Upper lobe of right lung (tissue), 1 donor: ENCODE measurements at regions not wholly inside any gene's neighbourhood (a gene's known extent, or its start where the extent isn't known, plus 50 kb on each side); places are given as distances from the start of the nearest gene placed in this dataset.

Experiments used
- ATAC-seq: fragments of 200-7000 bp; cut with Tn5 transposase; one replicate; pipeline ENCODE4 v1.9.1; 2020; ENCODE audit warnings: mild to moderate bottlenecking, moderate library complexity
- DNase-seq: peaks from one replicate; pipeline ENCODE4 v3.0.0-alpha.2; 2020
- H3K27ac ChIP-seq: fragments of 200-600 bp; one replicate; pipeline ENCODE4 v1.8.0; 2022
- H3K27me3 ChIP-seq: fragments of 200-600 bp; one replicate; pipeline ENCODE4 v1.8.0; 2022; ENCODE audit warnings: mild to moderate bottlenecking
- H3K36me3 ChIP-seq: fragments of 200-600 bp; one replicate; pipeline ENCODE4 v1.8.0; 2022
- H3K4me1 ChIP-seq: fragments of 200-600 bp; one replicate; pipeline ENCODE4 v1.8.0; 2022
- H3K4me3 ChIP-seq: fragments of 200-600 bp; one replicate; pipeline ENCODE4 v1.8.0; 2022; ENCODE audit warnings: mild to moderate bottlenecking
- H3K9me3 ChIP-seq: fragments of 200-600 bp; one replicate; pipeline ENCODE4 v1.8.0; 2022
- CTCF ChIP-seq: fragments of 200-600 bp; IDR thresholded peaks from one replicate; pipeline ENCODE4 v1.8.0; 2022; ENCODE audit warnings: antibody characterized with exemption
- intact Hi-C: fragments of 100-400 bp; cut with DNase I; formaldehyde crosslinking; loops from one replicate; pipeline ENCODE4 v1.11.0; 2022
- donor health status: DM: no; HTN: yes; CAD: no; lungs with severe emphysema.

DNA sequence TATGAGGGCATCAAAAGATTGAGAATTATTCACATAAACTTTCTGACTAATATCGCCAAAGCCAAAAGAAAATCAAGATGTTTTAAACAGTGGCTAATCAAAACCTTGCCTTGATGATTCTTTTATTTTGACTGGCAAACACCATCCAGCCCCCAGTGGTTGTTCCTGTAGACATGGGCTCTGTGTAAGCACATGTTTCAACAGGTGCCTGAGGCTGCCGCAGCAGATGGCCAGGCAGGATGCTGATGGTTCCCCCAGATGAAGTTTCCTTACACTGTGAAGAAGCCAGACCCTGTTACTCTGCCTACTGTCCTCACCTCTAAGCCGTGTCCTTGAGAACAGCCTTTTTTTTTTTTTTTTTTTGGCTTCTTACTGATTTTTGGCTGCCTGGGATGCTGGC lies 146.5 kb downstream of the RAB11FIP2 start:
- ATAC-seq = no peak
- Histone ChIP-seq H3K9me3 (no peaks in the 10 kb centered on the region), H3K36me3 (no peaks in the 10 kb centered on the region)

GRCh38 chr10:117903854-117904253 lies 142.9 kb downstream of the RAB11FIP2 start:
- no peaks in the 10 kb centered on the region for H3K9me3 ChIP-seq
- TF ChIP-seq CTCF = no peak
- H3K27ac ChIP-seq = no peak overlapping the region
- no peaks in the 10 kb centered on the region for H3K36me3 ChIP-seq
- DNase-seq = no peak
- H3K4me1 ChIP-seq = no peaks in the 10 kb centered on the region
- intact Hi-C loops = no loop called here
- no peak for ATAC-seq
- peaks cover 8% of the 10 kb centered on the region for H3K27me3 ChIP-seq
- no peak overlapping the region for H3K4me3 ChIP-seq

More for the DNA sequence above, 146.5 kb downstream of the RAB11FIP2 start:
- H3K4me3 ChIP-seq = no peak overlapping the region
- no peak overlapping the region for H3K27ac ChIP-seq
- no peak for TF ChIP-seq CTCF
- no peak for DNase-seq
- H3K4me1 ChIP-seq = no peaks in the 10 kb centered on the region
- intact Hi-C loops = no loop called here
- H3K27me3 ChIP-seq = peaks cover 8% of the 10 kb centered on the region

- peaks cover 8% of the 10 kb centered on the region for H3K27me3 ChIP-seq
- intact Hi-C loops = no loop called here
- no peak overlapping the region for H3K4me3 ChIP-seq
- ATAC-seq = peak; percentile 55
- no peaks in the 10 kb centered on the region for H3K36me3 ChIP-seq
- H3K9me3 ChIP-seq = no peaks in the 10 kb centered on the region
- no peaks in the 10 kb centered on the region for H3K4me1 ChIP-seq
- TF ChIP-seq CTCF = no peak
- H3K27ac ChIP-seq = no peak overlapping the region
- no peak for DNase-seq
Observed at GRCh38 chr10:117905404-117905803, 141.3 kb downstream of the RAB11FIP2 start.

GRCh38 chr10:117911684-117912083 lies 135.1 kb downstream of the RAB11FIP2 start:
- no peak overlapping the region for H3K27ac ChIP-seq
- H3K36me3 ChIP-seq = no peaks in the 10 kb centered on the region
- H3K4me1 ChIP-seq = no peaks in the 10 kb centered on the region
- H3K4me3 ChIP-seq = no peak overlapping the region
- ATAC-seq = no peak
- no peaks in the 10 kb centered on the region for H3K9me3 ChIP-seq
- intact Hi-C loops = no loop called here
- no peak for DNase-seq
- no peak for TF ChIP-seq CTCF
- peaks cover 3% of the 10 kb centered on the region for H3K27me3 ChIP-seq

DNA sequence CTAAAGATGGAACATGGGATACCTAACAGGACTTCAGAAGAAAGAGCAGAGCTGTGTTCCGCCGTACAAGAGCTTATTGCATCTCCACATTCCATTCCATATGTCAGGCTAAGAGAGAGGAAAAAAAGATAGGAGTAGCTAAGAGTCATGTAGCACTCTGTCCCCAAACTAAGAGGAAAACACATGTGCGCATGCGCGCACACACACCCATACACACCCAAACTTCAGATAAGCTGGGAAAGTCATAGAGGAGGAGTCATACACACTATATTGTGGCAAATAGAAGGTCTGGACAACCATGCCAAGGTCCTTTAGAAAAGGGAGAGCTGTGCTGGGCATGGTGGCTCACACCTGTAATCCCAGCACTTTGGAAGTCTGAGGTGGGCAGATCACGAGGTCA lies 132.4 kb downstream of the RAB11FIP2 start:
- Histone ChIP-seq H3K36me3 (no peaks in the 10 kb centered on the region), H3K4me1 (no peaks in the 10 kb centered on the region), H3K27me3 (peaks cover 3% of the 10 kb centered on the region), H3K9me3 (no peaks in the 10 kb centered on the region), H3K4me3 (no peak overlapping the region), H3K27ac (no peak overlapping the region)
- ATAC-seq (no peak), DNase-seq (no peak)
- intact Hi-C loops = no loop called here
- TF ChIP-seq CTCF = no peak

DNA sequence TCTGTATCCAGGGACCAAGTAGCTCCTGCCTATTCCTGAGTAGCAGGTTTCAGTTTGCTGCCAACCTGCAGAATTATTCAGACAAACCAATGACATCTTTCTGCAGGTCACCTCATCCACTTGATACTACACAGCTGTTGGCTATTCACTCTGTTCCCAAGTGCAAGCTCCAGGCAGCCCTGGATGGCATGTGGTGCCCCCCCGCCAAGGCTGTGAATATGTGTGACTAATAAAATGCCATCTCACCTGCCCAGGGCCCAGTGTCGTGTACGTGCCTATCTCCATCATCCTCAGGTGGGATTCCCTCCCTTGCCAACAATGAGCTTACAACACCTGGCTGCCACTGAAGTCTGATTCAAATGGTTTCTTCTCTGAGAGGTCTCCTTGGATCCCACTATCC lies 125.8 kb downstream of the RAB11FIP2 start:
- DNase-seq (no peak), ATAC-seq (no peak)
- TF ChIP-seq CTCF = no peak
- Histone ChIP-seq H3K27me3 (no peaks in the 10 kb centered on the region), H3K4me3 (no peak overlapping the region), H3K4me1 (no peaks in the 10 kb centered on the region), H3K27ac (no peak overlapping the region), H3K9me3 (no peaks in the 10 kb centered on the region), H3K36me3 (no peaks in the 10 kb centered on the region)
- intact Hi-C loops = no loop called here
